ENCODE measurements at regions not wholly inside any gene's neighbourhood (a gene's known extent, or its start where the extent isn't known, plus 50 kb on each side); places are given as distances from the start of the nearest gene placed in this dataset.

DNA sequence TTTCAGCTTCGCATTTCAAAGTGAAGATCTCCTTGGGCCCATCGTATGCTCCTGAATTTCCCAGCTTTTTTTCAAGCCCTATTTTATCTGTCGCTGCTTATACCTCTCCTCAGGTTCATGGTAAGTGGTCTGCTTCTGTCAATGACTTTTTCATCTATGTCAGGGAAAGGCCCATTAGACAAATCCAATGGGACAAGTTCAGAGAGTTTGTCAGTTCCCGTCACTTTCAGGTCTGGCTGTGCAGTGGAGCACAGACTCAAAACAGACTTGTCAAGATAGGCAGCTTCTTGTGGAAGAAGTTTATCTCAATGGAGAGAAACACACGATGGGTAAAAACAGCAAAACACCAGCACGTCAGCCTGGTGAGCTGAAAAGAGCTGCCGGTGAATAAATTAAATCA lies 100.9 kb upstream of the KLF7 start:
- no peak overlapping the region for H3K27ac Mint-ChIP-seq (ENCODE audit: unreplicated experiment)
- peaks cover 13% of the 10 kb centered on the region for H3K4me1 Mint-ChIP-seq (ENCODE audit: low read depth)
- no peaks in the 10 kb centered on the region for H3K27me3 Mint-ChIP-seq (ENCODE audit: low read depth)
- TF ChIP-seq, protein P1, sequence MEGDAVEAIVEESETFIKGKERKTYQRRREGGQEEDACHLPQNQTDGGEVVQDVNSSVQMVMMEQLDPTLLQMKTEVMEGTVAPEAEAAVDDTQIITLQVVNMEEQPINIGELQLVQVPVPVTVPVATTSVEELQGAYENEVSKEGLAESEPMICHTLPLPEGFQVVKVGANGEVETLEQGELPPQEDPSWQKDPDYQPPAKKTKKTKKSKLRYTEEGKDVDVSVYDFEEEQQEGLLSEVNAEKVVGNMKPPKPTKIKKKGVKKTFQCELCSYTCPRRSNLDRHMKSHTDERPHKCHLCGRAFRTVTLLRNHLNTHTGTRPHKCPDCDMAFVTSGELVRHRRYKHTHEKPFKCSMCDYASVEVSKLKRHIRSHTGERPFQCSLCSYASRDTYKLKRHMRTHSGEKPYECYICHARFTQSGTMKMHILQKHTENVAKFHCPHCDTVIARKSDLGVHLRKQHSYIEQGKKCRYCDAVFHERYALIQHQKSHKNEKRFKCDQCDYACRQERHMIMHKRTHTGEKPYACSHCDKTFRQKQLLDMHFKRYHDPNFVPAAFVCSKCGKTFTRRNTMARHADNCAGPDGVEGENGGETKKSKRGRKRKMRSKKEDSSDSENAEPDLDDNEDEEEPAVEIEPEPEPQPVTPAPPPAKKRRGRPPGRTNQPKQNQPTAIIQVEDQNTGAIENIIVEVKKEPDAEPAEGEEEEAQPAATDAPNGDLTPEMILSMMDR (IDR thresholded peaks at IDR 0.05): no peak
- H3K36me3 Mint-ChIP-seq (ENCODE audit: low read depth): no peaks in the 10 kb centered on the region
- H3K9me3 Mint-ChIP-seq (ENCODE audit: low read depth): no peaks in the 10 kb centered on the region
- H3K4me3 Mint-ChIP-seq (ENCODE audit: unreplicated experiment): no peak overlapping the region
- DNase-seq (ENCODE audit: low spot score): no peak

DNA sequence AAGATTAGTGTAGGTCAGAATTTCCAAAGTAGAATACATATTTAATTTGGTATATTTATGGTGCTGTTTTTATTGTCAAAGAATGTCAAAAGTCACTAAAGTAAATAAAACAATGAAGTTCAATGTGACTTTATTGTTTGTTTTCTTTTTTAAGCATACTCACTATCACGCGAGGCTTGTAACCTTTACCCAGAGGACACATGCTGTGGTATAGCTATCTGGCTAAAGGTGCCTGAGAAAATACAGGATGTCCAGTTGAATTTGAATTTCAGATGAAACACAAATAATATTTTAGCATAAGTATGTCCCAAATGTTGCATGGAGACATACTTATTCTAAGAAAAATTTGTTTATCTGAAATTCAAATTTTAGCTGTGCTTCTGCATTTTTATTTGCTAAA lies 103.3 kb upstream of the KLF7 start:
- no peaks in the 10 kb centered on the region for H3K27me3 Mint-ChIP-seq (ENCODE audit: low read depth)
- no peaks in the 10 kb centered on the region for H3K9me3 Mint-ChIP-seq (ENCODE audit: low read depth)
- no peak overlapping the region for H3K27ac Mint-ChIP-seq (ENCODE audit: unreplicated experiment)
- no peak for DNase-seq (ENCODE audit: low spot score)
- H3K36me3 Mint-ChIP-seq (ENCODE audit: low read depth): no peaks in the 10 kb centered on the region
- H3K4me3 Mint-ChIP-seq (ENCODE audit: unreplicated experiment): no peak overlapping the region
- TF ChIP-seq, protein P1 (IDR thresholded peaks at IDR 0.05): no peak
- H3K4me1 Mint-ChIP-seq (ENCODE audit: low read depth): peaks cover 13% of the 10 kb centered on the region

DNA sequence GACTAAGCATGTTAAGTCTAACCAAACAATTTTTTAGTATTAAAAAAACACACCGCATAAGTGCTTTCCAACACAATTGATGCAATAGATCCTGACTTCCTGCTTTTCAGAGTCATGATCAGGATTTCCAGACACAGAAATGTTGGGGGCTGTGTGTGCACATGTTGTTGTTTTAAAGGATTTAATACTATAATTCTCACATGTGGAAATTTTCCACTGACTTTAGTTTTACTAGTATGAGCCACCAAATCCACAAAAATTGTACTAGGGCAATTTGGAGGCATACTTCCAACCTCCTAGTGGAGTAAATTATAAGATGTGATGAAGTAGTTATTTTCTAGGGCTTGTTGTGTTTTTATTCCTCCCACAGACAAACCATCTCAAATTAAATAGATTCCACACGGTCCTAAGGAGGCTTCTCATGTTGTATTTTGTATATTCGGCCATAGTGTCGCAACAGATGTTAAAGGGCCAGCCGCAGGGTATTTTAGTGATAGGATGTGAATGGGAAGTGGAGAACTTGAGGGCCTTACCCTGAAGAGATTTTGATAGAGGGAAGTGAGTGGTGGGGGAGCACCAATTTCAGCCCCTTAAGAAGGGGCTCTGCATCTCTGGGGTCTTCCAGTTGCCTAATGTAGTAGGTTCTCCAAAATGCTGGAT lies 108.9 kb upstream of the KLF7 start:
- Mint-ChIP-seq H3K9me3 (ENCODE audit: low read depth) (peaks cover 2% of the 10 kb centered on the region), H3K27ac (ENCODE audit: unreplicated experiment) (peak overlapping the region; percentile 20), H3K27me3 (ENCODE audit: low read depth) (no peaks in the 10 kb centered on the region), H3K4me1 (ENCODE audit: low read depth) (peaks cover 8% of the 10 kb centered on the region), H3K4me3 (ENCODE audit: unreplicated experiment) (no peak overlapping the region), H3K36me3 (ENCODE audit: low read depth) (no peaks in the 10 kb centered on the region)
- DNase-seq (ENCODE audit: low spot score): no peak
- TF ChIP-seq, protein P1 (IDR thresholded peaks at IDR 0.05): no peak

DNA sequence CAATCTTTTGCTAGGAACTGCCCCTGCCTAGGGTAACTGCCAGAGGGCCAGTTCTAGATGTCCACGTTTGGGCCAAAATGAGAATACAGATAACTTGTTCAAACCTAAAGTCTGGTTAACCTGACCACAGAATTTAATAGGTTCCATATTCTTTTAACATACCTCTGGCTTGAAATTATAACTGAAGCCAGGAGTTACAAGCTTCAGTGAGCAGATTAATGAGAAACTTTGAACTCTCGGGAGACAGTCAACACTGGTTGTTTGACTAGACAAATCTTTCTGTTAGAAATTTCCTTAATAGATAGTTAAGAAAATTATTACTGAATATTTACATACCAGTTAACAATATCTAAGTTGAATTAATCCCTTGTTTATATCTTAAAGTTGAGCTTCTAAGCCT lies 110.0 kb upstream of the KLF7 start:
- DNase-seq (ENCODE audit: low spot score): no peak
- TF ChIP-seq, protein P1 (IDR thresholded peaks at IDR 0.05): no peak
- Mint-ChIP-seq H3K27ac (ENCODE audit: unreplicated experiment) (no peak overlapping the region), H3K4me1 (ENCODE audit: low read depth) (peaks cover 8% of the 10 kb centered on the region), H3K36me3 (ENCODE audit: low read depth) (no peaks in the 10 kb centered on the region), H3K4me3 (ENCODE audit: unreplicated experiment) (no peak overlapping the region), H3K27me3 (ENCODE audit: low read depth) (no peaks in the 10 kb centered on the region), H3K9me3 (ENCODE audit: low read depth) (peaks cover 2% of the 10 kb centered on the region)

DNA sequence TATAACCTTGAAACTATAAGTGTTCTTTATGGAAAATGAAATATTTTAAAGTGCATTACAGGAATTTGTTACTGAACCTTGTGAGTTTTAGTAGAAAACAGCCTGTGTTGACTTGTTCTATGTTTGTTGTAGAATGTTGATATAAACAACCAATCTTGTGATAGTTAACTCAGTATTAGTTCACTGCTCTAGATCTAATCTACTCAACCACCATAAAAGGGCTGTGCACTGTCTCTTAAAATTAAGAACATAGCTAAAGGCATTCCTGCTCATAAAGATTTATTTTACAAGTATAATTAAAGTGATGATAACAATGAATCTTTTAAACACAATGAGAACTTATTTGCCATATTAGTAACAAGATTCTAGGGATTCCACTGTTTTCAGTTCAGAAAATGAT lies 110.5 kb upstream of the KLF7 start:
- Mint-ChIP-seq H3K27ac (ENCODE audit: unreplicated experiment) (no peak overlapping the region), H3K27me3 (ENCODE audit: low read depth) (no peaks in the 10 kb centered on the region), H3K9me3 (ENCODE audit: low read depth) (peaks cover 2% of the 10 kb centered on the region), H3K4me3 (ENCODE audit: unreplicated experiment) (no peak overlapping the region), H3K4me1 (ENCODE audit: low read depth) (peaks cover 8% of the 10 kb centered on the region), H3K36me3 (ENCODE audit: low read depth) (no peaks in the 10 kb centered on the region)
- TF ChIP-seq, protein P1 (IDR thresholded peaks at IDR 0.05): no peak
- no peak for DNase-seq (ENCODE audit: low spot score)

Measured in chondrocyte (in vitro differentiated cells).